IPS-20b (cell line): ENCODE measurements at regions not wholly inside any gene's neighbourhood (a gene's known extent, or its start where the extent isn't known, plus 50 kb on each side); places are given as distances from the start of the nearest gene placed in this dataset.
"Not testable (repeated sequence)": the region's sequence is repeated elsewhere in the genome, so short reads cannot be mapped to it uniquely, and the experiment has no call there.

Source experiments
- H3K27ac ChIP-seq: one replicate; pipeline ENCODE4 v1.5.1; 2013; ENCODE audit warnings: low read length
- H3K27me3 ChIP-seq: 2 replicates; pipeline ENCODE4 v1.6.1; 2013; ENCODE audit warnings: mild to moderate bottlenecking, low read length, inconsistent platforms; ENCODE audit not compliant: insufficient read depth
- H3K36me3 ChIP-seq: 2 replicates; pipeline ENCODE4 v1.6.1; 2013; ENCODE audit warnings: low read depth, mild to moderate bottlenecking, inconsistent platforms, low read length, moderate library complexity; ENCODE audit not compliant: insufficient read depth
- H3K4me1 ChIP-seq: 2 replicates; pipeline ENCODE4 v1.6.1; 2013; ENCODE audit warnings: mild to moderate bottlenecking, control low read depth, inconsistent platforms, low read length, moderate library complexity; ENCODE audit not compliant: insufficient read depth
- H3K4me3 ChIP-seq: 2 replicates; pipeline ENCODE4 v1.5.1; 2013; ENCODE audit warnings: mild to moderate bottlenecking, low read length, inconsistent platforms
- H3K9ac ChIP-seq: 2 replicates; pipeline ENCODE4 v1.6.1; 2013; ENCODE audit warnings: low read depth, mild to moderate bottlenecking, inconsistent platforms, low read length, moderate library complexity
- H3K9me3 ChIP-seq: 2 replicates; pipeline ENCODE4 v1.6.1; 2013; ENCODE audit warnings: mild to moderate bottlenecking, low read depth, low read length, inconsistent platforms; ENCODE audit not compliant: insufficient read depth

GRCh38 chr14:34381304-34381703 lies 80.7 kb downstream of the SPTSSA start:
- not testable (repeated sequence) for H3K9ac ChIP-seq, H3K9me3 ChIP-seq, H3K27me3 ChIP-seq, H3K36me3 ChIP-seq, H3K27ac ChIP-seq, H3K4me1 ChIP-seq, H3K4me3 ChIP-seq

DNA sequence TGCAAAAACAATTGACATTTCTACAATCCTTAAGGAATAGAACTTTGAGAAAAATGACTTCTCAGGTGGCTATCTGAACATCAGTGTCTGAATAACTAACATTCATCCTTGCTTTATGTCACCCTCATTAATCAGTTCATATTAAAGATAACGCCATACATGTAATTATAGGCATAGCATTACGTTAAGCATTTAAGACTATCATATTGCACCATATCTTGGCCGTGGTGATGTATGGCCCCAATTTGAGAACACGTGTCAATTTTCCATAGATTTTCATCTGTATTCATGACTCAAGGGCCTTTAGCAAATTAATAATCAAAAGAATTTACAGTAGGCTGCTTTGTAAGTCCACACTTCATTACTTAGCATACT lies 81.6 kb downstream of the SPTSSA start:
- Histone ChIP-seq H3K9me3 (no peaks in the 10 kb centered on the region), H3K27ac (no peak overlapping the region), H3K36me3 (no peaks in the 10 kb centered on the region), H3K27me3 (no peaks in the 10 kb centered on the region), H3K9ac (no peak overlapping the region), H3K4me3 (no peak overlapping the region), H3K4me1 (no peaks in the 10 kb centered on the region)

DNA sequence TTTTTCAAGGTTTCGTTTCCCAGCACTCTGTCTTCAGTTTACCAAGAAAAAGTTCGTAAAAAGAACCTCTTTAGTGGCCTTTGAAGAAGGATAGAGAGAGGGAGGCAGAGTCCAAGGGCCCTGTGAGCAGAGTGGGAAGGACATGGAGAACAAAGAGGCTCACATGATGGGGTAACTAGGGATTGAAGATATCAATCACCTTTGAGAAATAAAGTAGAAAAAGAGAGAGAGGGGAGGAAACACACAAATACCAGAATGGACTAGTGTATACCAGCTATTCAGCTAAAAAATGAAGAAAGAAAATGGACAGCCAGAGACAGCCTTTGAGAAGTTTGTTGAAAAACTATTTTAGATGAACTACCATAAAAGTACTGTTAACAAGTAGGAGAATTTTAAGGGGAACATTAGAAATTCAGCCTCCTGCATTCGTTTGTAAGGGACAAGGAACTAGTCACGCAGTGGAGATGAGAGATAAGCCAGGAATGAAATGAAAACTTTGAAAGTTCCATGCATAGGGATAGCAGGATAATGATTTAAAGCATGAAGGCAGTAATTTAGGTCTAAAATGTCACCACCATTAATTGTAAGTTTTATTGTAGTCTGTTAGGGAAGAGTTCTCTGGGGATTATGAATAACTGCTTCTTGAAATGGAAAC lies 82.1 kb downstream of the SPTSSA start:
- no peak overlapping the region for H3K9ac ChIP-seq
- H3K4me1 ChIP-seq = no peaks in the 10 kb centered on the region
- no peaks in the 10 kb centered on the region for H3K9me3 ChIP-seq
- H3K27me3 ChIP-seq = no peaks in the 10 kb centered on the region
- no peaks in the 10 kb centered on the region for H3K36me3 ChIP-seq
- no peak overlapping the region for H3K27ac ChIP-seq
- H3K4me3 ChIP-seq = no peak overlapping the region

- Histone ChIP-seq H3K36me3 (no peaks in the 10 kb centered on the region), H3K27ac (no peak overlapping the region), H3K9me3 (no peaks in the 10 kb centered on the region), H3K4me1 (no peaks in the 10 kb centered on the region), H3K9ac (no peak overlapping the region), H3K27me3 (no peaks in the 10 kb centered on the region; the same call in 1 of the 2 replicates), H3K4me3 (no peak overlapping the region)
These were observed 85.3 kb downstream of the SPTSSA start for GRCh38 chr14:34376649-34377267.

DNA sequence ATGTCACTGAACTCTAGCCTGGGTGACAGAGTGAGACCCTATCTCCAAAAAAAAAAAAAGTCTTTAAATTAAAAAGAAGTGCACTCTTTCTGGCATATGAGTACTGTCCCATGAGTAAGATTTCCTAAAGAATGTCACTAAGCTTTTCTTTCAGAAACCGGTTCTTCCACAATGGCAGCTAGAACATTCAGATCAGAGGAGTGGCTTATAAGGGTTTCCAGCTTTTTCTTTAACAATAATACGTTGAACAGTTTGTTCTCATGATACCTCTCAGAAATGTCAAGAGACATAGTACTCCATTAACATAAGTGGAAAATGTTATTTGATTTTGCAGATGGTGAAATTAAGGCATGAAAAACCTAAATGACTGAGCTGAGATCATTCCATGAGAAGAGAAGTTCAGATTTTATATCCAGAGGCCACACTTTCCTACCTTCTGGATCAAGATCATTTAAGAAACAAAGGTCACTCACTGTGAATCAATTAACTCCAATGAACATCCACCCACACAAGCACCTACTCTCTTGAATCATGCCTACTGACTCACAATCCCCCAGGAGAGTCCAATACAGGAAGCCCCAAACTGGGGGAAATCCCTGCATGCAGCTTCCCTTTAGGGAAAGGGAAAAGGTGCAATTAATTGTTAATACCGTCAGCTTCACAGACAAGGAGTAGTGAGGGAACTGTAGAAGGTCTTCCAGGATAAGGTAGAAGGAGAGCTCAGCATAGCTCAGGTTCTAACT lies 86.9 kb downstream of the SPTSSA start:
- no peaks in the 10 kb centered on the region for H3K36me3 ChIP-seq
- H3K4me3 ChIP-seq = no peak overlapping the region
- no peak overlapping the region for H3K9ac ChIP-seq
- no peaks in the 10 kb centered on the region; the same call in 1 of the 2 replicates for H3K27me3 ChIP-seq
- no peaks in the 10 kb centered on the region for H3K9me3 ChIP-seq
- no peaks in the 10 kb centered on the region for H3K4me1 ChIP-seq
- no peak overlapping the region for H3K27ac ChIP-seq

DNA sequence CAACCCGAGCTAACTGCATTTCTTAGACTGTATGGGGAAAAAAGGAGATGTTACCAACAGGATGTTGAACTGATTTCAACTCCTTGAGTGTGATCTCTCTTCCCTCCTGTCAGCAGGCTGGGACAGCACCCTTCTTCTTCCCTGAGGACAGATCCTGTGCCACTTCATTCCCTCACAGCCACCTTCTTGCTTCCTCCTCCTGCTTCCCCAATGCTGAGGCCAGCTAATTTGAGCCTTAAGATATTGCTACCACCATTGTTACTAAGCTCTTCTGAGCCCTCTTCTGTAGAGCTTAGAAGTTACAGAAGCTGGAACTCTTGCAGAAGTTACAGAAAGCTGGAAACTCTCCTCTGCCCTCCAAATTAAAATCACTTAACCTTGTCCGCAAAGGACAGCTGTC lies 88.8 kb downstream of the SPTSSA start:
- Histone ChIP-seq H3K27me3 (no peaks in the 10 kb centered on the region; the same call in 1 of the 2 replicates), H3K4me1 (no peaks in the 10 kb centered on the region), H3K9ac (no peak overlapping the region), H3K36me3 (no peaks in the 10 kb centered on the region), H3K9me3 (no peaks in the 10 kb centered on the region), H3K4me3 (no peak overlapping the region), H3K27ac (no peak overlapping the region)

- no peaks in the 10 kb centered on the region for H3K36me3 ChIP-seq
- H3K27ac ChIP-seq = no peak overlapping the region
- H3K4me1 ChIP-seq = no peaks in the 10 kb centered on the region
These were observed 89.3 kb downstream of the SPTSSA start for GRCh38 chr14:34372786-34373185.

GRCh38 chr14:34369648-34370030 lies 92.4 kb downstream of the SPTSSA start:
- no peaks in the 10 kb centered on the region for H3K9me3 ChIP-seq
- no peak overlapping the region for H3K9ac ChIP-seq
- no peak overlapping the region for H3K27ac ChIP-seq
- H3K4me3 ChIP-seq = no peak overlapping the region
- H3K27me3 ChIP-seq = no peaks in the 10 kb centered on the region; the same call in 1 of the 2 replicates
- no peaks in the 10 kb centered on the region for H3K4me1 ChIP-seq
- H3K36me3 ChIP-seq = no peaks in the 10 kb centered on the region

More at GRCh38 chr14:34372786-34373185, 89.3 kb downstream of the SPTSSA start:
- Histone ChIP-seq H3K9ac (no peak overlapping the region), H3K4me3 (no peak overlapping the region), H3K9me3 (no peaks in the 10 kb centered on the region), H3K27me3 (no peaks in the 10 kb centered on the region; the same call in 1 of the 2 replicates)

GRCh38 chr14:34368971-34369647 lies 92.9 kb downstream of the SPTSSA start:
- Histone ChIP-seq H3K36me3 (no peaks in the 10 kb centered on the region), H3K4me1 (no peaks in the 10 kb centered on the region), H3K9me3 (no peaks in the 10 kb centered on the region), H3K27me3 (no peaks in the 10 kb centered on the region; the same call in 1 of the 2 replicates), H3K9ac (no peak overlapping the region), H3K27ac (no peak overlapping the region), H3K4me3 (no peak overlapping the region)

- H3K27me3 ChIP-seq = no peaks in the 10 kb centered on the region; the same call in 1 of the 2 replicates
- no peak overlapping the region for H3K9ac ChIP-seq
- no peaks in the 10 kb centered on the region for H3K36me3 ChIP-seq
- no peak overlapping the region for H3K4me3 ChIP-seq
- H3K27ac ChIP-seq = no peak overlapping the region
- H3K9me3 ChIP-seq = no peaks in the 10 kb centered on the region
- H3K4me1 ChIP-seq = no peaks in the 10 kb centered on the region
These were observed 93.7 kb downstream of the SPTSSA start for GRCh38 chr14:34368115-34368970.

- Histone ChIP-seq H3K4me3 (no peak overlapping the region), H3K27me3 (no peaks in the 10 kb centered on the region), H3K36me3 (no peaks in the 10 kb centered on the region), H3K9me3 (no peaks in the 10 kb centered on the region), H3K27ac (no peak overlapping the region), H3K9ac (no peak overlapping the region), H3K4me1 (no peaks in the 10 kb centered on the region)
These were observed 96.6 kb downstream of the SPTSSA start for GRCh38 chr14:34365309-34365915.
